Calu3 (cell line): ENCODE measurements at regions not wholly inside any gene's neighbourhood (a gene's known extent, or its start where the extent isn't known, plus 50 kb on each side); places are given as distances from the start of the nearest gene placed in this dataset.

Experiments
- BruUV-seq: library from RNA; stranded (reverse); fragments of 400-500 nt; replicated peaks from 2 replicates; lab custom pipeline; 2021; lab: Mats Ljungman, UMichigan
- CTCF ChIA-PET: fragments of 300-600 bp; sonication (Branson Sonifier 250); formaldehyde crosslinking; loops from one replicate; lab custom pipeline; 2022; ENCODE audit warnings: antibody characterized with exemption; lab: Charles Lee
- DNase-seq: peaks from one replicate; pipeline ENCODE4 v3.0.0; 2022
- H3K27ac Mint-ChIP-seq: one replicate; pipeline ENCODE4 v1.8.0; 2022; ENCODE audit warnings: mixed read lengths; ENCODE audit not compliant: unreplicated experiment
- H3K27me3 Mint-ChIP-seq: one replicate; pipeline ENCODE4 v1.8.0; 2022; ENCODE audit warnings: mixed read lengths; ENCODE audit not compliant: unreplicated experiment
- H3K36me3 Mint-ChIP-seq: one replicate; pipeline ENCODE4 v1.8.0; 2022; ENCODE audit warnings: mild to moderate bottlenecking, moderate library complexity, mixed read lengths; ENCODE audit not compliant: insufficient read depth, unreplicated experiment
- H3K4me1 Mint-ChIP-seq: one replicate; pipeline ENCODE4 v1.8.0; 2022; ENCODE audit warnings: mild to moderate bottlenecking, low read depth, mixed read lengths; ENCODE audit not compliant: unreplicated experiment
- H3K4me3 Mint-ChIP-seq: one replicate; pipeline ENCODE4 v1.8.0; 2022; ENCODE audit warnings: mild to moderate bottlenecking, low read depth, moderate library complexity, mixed read lengths; ENCODE audit not compliant: unreplicated experiment
- H3K9me3 Mint-ChIP-seq: one replicate; pipeline ENCODE4 v1.8.0; 2022; ENCODE audit warnings: low read depth, mixed read lengths; ENCODE audit not compliant: unreplicated experiment
- intact Hi-C: fragments of 100-400 bp; cut with micrococcal nuclease; formaldehyde crosslinking; loops from one replicate; pipeline ENCODE4 v1.10.0; 2022; ENCODE audit not compliant: unreplicated experiment
- TF ChIP-seq, protein P1 (sequence below): fragments of 200-600 bp; IDR thresholded peaks from one replicate; pipeline ENCODE4 v1.8.0; 2022; ENCODE audit warnings: antibody characterized with exemption; ENCODE audit not compliant: unreplicated experiment

DNA sequence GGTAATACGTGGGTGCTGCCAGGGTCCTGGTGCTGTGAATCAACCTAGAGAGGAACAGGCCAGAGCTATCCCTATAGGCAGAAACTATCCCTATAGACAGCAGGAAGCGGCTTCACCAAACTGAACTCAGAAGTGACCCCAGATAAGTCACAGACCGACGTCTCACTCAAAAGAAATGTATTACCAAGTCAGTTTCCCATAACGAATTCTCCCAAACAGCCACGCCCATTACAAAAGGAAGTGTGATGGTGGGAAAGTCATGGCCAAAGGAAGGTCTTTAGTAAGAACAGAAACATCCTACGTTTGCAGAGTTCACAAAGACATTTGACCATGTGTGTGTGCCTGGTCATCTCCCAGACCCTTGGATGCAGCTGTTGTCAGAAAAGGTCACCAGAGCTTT, 470.8 kb upstream of the ADARB2 start:
- CTCF ChIA-PET = no interaction called here
- H3K36me3 Mint-ChIP-seq = no peaks in the 10 kb centered on the region
- H3K4me1 Mint-ChIP-seq = peaks cover 7% of the 10 kb centered on the region
- intact Hi-C loops = no loop called here
- BruUV-seq = no TSS peak
- H3K9me3 Mint-ChIP-seq = peaks cover 11% of the 10 kb centered on the region
- TF ChIP-seq, protein P1, sequence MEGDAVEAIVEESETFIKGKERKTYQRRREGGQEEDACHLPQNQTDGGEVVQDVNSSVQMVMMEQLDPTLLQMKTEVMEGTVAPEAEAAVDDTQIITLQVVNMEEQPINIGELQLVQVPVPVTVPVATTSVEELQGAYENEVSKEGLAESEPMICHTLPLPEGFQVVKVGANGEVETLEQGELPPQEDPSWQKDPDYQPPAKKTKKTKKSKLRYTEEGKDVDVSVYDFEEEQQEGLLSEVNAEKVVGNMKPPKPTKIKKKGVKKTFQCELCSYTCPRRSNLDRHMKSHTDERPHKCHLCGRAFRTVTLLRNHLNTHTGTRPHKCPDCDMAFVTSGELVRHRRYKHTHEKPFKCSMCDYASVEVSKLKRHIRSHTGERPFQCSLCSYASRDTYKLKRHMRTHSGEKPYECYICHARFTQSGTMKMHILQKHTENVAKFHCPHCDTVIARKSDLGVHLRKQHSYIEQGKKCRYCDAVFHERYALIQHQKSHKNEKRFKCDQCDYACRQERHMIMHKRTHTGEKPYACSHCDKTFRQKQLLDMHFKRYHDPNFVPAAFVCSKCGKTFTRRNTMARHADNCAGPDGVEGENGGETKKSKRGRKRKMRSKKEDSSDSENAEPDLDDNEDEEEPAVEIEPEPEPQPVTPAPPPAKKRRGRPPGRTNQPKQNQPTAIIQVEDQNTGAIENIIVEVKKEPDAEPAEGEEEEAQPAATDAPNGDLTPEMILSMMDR = no peak
- H3K27me3 Mint-ChIP-seq = no peaks in the 10 kb centered on the region
- H3K27ac Mint-ChIP-seq = no peak overlapping the region
- DNase-seq = no peak
- no peak overlapping the region for H3K4me3 Mint-ChIP-seq

DNA sequence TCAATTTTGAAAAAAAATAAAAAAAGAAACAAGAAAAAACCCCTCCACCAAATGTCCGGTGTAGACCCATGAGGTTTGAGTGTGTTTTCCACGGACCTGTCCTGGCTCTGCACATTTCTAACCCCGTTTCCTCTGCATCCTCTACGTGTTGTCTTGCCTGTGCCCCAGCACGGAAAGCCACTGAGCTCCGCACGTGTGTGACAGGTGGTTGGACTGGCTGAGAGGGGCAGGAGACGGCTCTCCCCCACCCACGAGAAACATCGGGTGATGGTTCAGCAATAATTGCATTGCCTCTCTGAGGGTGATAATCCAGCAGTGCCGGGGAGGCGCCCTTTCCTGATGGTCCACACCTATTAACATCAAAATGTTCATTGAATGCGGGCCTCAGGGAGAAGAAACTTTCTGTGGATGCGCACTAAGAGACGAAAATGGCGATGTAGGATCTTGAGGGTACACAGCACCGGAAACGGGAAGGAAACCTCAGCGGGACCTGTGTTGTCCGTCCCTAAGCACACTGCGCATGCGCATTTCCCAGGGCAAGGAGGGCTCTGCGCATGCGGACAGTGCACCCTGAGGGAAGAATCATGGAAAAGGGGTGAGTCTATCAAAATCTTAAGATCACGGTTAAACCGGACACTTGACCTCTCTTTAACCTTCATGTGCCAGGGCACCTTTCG, 470.1 kb upstream of the ADARB2 start:
- Mint-ChIP-seq H3K27me3 (no peaks in the 10 kb centered on the region), H3K4me1 (peaks cover 7% of the 10 kb centered on the region), H3K27ac (no peak overlapping the region), H3K36me3 (no peaks in the 10 kb centered on the region), H3K4me3 (no peak overlapping the region), H3K9me3 (peaks cover 11% of the 10 kb centered on the region)
- TF ChIP-seq, protein P1 = no peak
- no TSS peak for BruUV-seq
- DNase-seq = no peak
- CTCF ChIA-PET = no interaction called here
- intact Hi-C loops = no loop called here

DNA sequence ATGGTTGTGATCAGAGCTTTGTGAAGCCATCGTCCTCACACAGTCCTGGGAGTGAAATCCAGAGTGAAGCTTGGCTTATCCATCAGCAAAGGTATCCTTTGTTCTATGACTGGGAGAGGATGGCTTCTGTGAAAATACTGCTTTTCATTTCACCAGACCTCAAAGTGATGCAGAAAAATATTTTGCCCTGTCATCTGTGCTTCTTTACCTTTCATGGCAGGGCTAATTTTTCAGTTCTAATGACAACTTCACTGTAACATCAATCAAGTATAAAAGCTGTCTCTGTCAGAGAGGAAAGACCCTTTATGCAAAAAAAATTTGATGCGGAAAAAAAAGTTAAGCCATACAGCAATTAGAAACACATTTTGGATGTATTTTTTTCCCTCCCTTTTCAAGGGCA, 468.1 kb upstream of the ADARB2 start:
- H3K4me3 Mint-ChIP-seq = no peak overlapping the region
- H3K4me1 Mint-ChIP-seq = peaks cover 4% of the 10 kb centered on the region
- H3K9me3 Mint-ChIP-seq = peaks cover 9% of the 10 kb centered on the region
- CTCF ChIA-PET = no interaction called here
- no TSS peak for BruUV-seq
- TF ChIP-seq, protein P1 = no peak
- H3K27ac Mint-ChIP-seq = no peak overlapping the region
- intact Hi-C loops = no loop called here
- no peaks in the 10 kb centered on the region for H3K27me3 Mint-ChIP-seq
- no peaks in the 10 kb centered on the region for H3K36me3 Mint-ChIP-seq
- no peak for DNase-seq

DNA sequence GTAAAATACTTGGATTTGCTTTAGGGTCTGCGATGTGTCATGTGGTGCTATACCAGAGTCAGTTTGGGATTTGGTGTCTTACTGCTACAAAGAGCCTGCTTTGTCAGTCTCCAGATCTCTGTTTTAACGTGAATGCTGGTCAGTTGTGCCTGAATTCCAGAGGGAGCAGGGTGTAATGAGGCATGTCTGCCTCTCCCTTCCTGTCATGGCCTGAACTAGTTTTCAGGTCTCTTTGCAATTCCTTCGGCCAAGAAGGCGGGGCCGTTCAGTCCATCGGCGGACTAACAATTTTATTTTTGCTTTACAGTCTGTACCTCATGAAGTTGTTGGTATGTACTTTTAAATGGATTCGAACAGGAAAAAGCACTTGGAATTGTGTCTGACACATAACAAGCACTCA, 465.1 kb upstream of the ADARB2 start:
- CTCF ChIA-PET = interaction anchor here (0.6 kb wide), 1 partner anchor 746 kb away, joined by 3 read pairs; no protein-coding TSS in a partner anchor
- intact Hi-C loops = no loop called here

More for the DNA sequence above, 465.1 kb upstream of the ADARB2 start:
- no TSS peak for BruUV-seq
- Mint-ChIP-seq H3K27me3 (no peaks in the 10 kb centered on the region), H3K27ac (no peak overlapping the region), H3K4me1 (no peaks in the 10 kb centered on the region), H3K36me3 (no peaks in the 10 kb centered on the region), H3K4me3 (no peak overlapping the region), H3K9me3 (peaks cover 6% of the 10 kb centered on the region)
- TF ChIP-seq, protein P1 = no peak
- DNase-seq = no peak
